ENCODE measurements at regions not wholly inside any gene's neighbourhood (a gene's known extent, or its start where the extent isn't known, plus 50 kb on each side); places are given as distances from the start of the nearest gene placed in this dataset.

DNA sequence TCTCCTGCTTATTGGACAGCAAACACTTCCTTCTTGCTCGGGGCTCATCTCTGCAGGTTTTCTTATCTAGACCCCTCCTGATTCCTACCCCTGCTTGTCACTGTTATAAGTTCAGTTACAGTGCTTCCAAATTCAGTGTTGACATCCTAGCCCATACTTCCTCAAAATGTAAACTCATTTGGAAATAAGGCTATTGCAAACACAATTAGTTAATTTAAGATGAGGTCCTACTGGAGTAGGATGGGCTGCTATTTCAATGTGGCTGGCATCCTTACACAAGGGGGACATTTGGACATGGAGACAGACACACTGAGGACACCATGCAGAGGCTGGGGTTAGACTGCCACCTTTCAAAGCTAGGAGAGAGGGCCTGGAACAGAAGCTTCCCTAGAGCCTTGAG is 85.2 kb upstream of the NPVF start:
- ATAC-seq (no peak), DNase-seq (no peak)
- no peaks in the 10 kb centered on the region for H3K27me3 ChIP-seq
- no peaks in the 10 kb centered on the region for H3K9me3 ChIP-seq
- WGBS, 2 donors = 48 to 63% methylated on average over 1 of the region's 1 CpG
- no peak for TF ChIP-seq POLR2A (IDR thresholded peaks at IDR 0.05)
- TF ChIP-seq CTCF (IDR thresholded peaks at IDR 0.05) = no peak
- intact Hi-C loops (cut with DNase I) = no loop called here
- no peak overlapping the region for H3K4me3 ChIP-seq
- H3K27ac ChIP-seq = peak overlapping the region; percentile 53 to 79 (median 78)
- H3K36me3 ChIP-seq (replicated peaks in 1 of 2; ENCODE audit: insufficient read depth in 1 of 2, low read depth in 2 of 2) = no peaks in the 10 kb centered on the region
- peaks cover 78% of the 10 kb centered on the region for H3K4me1 ChIP-seq

- Histone ChIP-seq H3K27ac (peak overlapping the region; percentile 53 to 79 (median 78)), H3K36me3 (replicated peaks in 1 of 2; ENCODE audit: insufficient read depth in 1 of 2, low read depth in 2 of 2) (no peaks in the 10 kb centered on the region), H3K27me3 (no peaks in the 10 kb centered on the region), H3K9me3 (no peaks in the 10 kb centered on the region), H3K4me1 (peaks cover 76% of the 10 kb centered on the region), H3K4me3 (no peak overlapping the region)
- DNase-seq = peak; percentile 21 to 35 (median 28)
- TF ChIP-seq CTCF (IDR thresholded peaks at IDR 0.05) (peak in 4 of 7 experiments; percentile 25 to 38 (median 32)), POLR2A (IDR thresholded peaks at IDR 0.05) (no peak)
- intact Hi-C loops (cut with DNase I) = no loop called here
- 71% methylated on average over 5 of the region's 5 CpGs for WGBS, 2 donors
- ATAC-seq = peak; percentile 54
Observed at GRCh38 chr7:25314094-25314730, 85.9 kb upstream of the NPVF start.

DNA sequence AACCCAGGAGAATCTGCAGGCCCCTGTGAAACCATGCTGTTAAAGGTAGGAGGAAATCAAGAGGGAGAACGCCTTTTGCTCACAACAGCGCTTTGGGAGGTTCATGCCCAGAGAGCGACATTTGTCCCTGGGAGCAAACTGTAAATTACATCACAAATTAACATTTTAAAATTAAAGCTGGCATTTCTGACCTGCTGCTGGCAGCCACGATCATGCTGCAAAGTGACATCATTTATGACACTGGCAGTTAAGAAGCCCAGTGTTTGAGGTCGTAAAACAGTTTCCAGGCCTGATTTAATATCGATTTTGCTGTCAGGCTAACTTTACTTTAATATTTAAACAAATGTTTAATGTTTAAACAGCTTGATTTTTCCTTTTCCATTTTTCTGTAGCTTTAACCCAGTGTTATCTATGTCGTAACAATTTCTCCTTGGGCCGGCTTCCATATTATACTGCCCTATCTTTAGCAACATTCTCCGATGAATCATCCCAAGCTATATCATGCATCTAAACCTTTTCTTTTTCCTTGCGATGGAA is 86.5 kb upstream of the NPVF start:
- WGBS, 2 donors = 16 to 18% methylated on average over 10 of the region's 10 CpGs
- intact Hi-C loops (cut with DNase I) = no loop called here
- H3K27ac ChIP-seq = peak overlapping the region; percentile 37 to 79 (median 65)
- H3K27me3 ChIP-seq = no peaks in the 10 kb centered on the region
- peaks cover 71% of the 10 kb centered on the region for H3K4me1 ChIP-seq
- no peaks in the 10 kb centered on the region for H3K36me3 ChIP-seq (replicated peaks in 1 of 2; ENCODE audit: insufficient read depth in 1 of 2, low read depth in 2 of 2)
- no peak overlapping the region for H3K4me3 ChIP-seq
- H3K9me3 ChIP-seq = no peaks in the 10 kb centered on the region
- ATAC-seq (peak; percentile 93), DNase-seq (peak; percentile 54 to 73 (median 63))
- TF ChIP-seq POLR2A (IDR thresholded peaks at IDR 0.05) (no peak), CTCF (IDR thresholded peaks at IDR 0.05) (no peak)

GRCh38 chr7:25316366-25316765 is 88.1 kb upstream of the NPVF start:
- H3K27me3 ChIP-seq = no peaks in the 10 kb centered on the region
- no peaks in the 10 kb centered on the region for H3K9me3 ChIP-seq
- ATAC-seq (no peak), DNase-seq (no peak)
- 53 to 62% methylated on average over 2 of the region's 2 CpGs for WGBS, 2 donors
- H3K27ac ChIP-seq = no peak overlapping the region
- TF ChIP-seq POLR2A (IDR thresholded peaks at IDR 0.05) (no peak), CTCF (IDR thresholded peaks at IDR 0.05) (no peak)
- peaks cover 70% of the 10 kb centered on the region for H3K4me1 ChIP-seq
- intact Hi-C loops (cut with DNase I) = no loop called here
- H3K36me3 ChIP-seq (replicated peaks in 1 of 2; ENCODE audit: insufficient read depth in 1 of 2, low read depth in 2 of 2) = no peaks in the 10 kb centered on the region
- H3K4me3 ChIP-seq = no peak overlapping the region

DNA sequence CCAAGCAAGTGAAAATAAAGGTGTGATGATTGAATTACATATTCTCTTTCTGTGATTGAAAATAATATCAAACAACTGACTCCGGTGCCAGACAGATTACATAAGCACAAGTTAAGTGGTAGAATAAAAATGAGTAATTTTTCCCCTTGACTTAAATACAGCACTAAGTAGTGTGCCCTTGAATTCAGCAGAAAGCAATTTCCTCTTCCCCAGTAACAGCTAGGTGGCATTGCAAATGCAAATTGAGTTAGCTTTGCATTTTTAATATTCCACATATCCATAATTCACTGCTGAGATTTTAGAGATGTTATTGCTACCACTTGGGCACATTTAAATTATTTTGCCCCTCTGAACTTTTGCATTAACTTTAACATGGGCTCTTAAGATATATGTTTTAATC is 89.8 kb upstream of the NPVF start:
- Histone ChIP-seq H3K9me3 (no peaks in the 10 kb centered on the region), H3K4me3 (no peak overlapping the region), H3K36me3 (replicated peaks in 1 of 2; ENCODE audit: insufficient read depth in 1 of 2, low read depth in 2 of 2) (no peaks in the 10 kb centered on the region), H3K27me3 (no peaks in the 10 kb centered on the region), H3K4me1 (peaks cover 66% of the 10 kb centered on the region), H3K27ac (peak overlapping the region in 1 of 4 donors; percentile 14)
- TF ChIP-seq CTCF (IDR thresholded peaks at IDR 0.05) = peak in 2 of 7 experiments; percentile 13 to 15
- TF ChIP-seq POLR2A (IDR thresholded peaks at IDR 0.05) = no peak
- ATAC-seq (no peak), DNase-seq (no peak)
- WGBS, 2 donors = 59 to 74% methylated on average over 1 of the region's 1 CpG
- intact Hi-C loops (cut with DNase I) = no loop called here
